CD4-positive, alpha-beta T cell treated with Interleukin-1 beta for 1 hour (primary cell): ENCODE measurements at regions not wholly inside any gene's neighbourhood (a gene's known extent, or its start where the extent isn't known, plus 50 kb on each side); places are given as distances from the start of the nearest gene placed in this dataset.
A peak's percentile ranks its signal among the peaks of the same experiment; 100 is the strongest.

ENCODE experiments used
- DNase-seq, 2 donors: peaks; one replicate each; pipeline ENCODE4 v3.0.0-alpha.2; 2020 to 2022

GRCh38 chr5:173785866-173786265, 102.3 kb upstream of the CPEB4 start:
- DNase-seq, result no peak

DNA sequence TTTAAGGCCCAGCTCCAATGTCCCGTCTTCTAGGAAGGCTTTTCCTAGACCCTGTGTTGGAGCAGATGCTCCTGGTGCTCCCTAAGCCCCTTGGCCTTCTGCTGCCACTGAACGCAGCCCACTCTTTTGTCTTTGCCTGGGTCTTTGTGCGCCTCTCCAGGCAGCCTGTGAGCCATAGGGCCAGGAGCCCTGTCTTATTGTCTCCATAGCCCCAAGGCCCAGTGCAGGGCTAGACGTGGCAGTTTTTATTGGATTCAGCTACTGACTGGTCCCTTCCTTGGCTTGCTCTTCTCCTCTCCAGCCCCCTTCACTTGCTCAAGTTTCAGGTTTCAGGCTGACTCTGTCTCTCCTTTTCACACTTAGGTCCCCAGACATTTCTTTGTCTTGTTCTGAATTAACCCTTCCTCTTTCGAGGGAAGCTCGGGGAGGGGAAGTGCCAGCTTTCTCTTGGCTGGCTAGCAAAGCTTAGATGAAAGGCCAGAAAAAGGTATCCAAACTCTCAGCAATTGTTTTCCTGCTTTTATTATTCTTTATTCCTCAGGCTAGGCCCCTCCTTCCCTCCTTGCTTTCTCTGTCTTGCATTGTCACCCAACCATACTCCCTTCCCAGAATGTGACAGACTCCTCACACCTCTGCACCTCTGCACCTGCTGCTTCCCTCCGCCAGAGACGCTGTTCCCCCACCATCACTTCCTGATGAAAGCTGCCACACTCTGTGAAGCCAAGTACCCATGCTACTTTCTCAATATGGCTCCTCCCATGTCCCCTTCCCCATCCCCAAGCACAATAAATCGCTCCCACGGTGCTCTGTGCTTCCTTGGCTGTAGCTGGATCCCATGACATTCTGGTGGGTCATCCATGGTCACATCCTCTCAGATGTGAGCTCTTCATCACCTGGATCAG, 101.6 kb upstream of the CPEB4 start:
- DNase-seq, result peak; percentile 13 to 26

GRCh38 chr5:173789031-173789920, 98.9 kb upstream of the CPEB4 start:
- DNase-seq, result peak in 1 of 2 donors; percentile 26

DNA sequence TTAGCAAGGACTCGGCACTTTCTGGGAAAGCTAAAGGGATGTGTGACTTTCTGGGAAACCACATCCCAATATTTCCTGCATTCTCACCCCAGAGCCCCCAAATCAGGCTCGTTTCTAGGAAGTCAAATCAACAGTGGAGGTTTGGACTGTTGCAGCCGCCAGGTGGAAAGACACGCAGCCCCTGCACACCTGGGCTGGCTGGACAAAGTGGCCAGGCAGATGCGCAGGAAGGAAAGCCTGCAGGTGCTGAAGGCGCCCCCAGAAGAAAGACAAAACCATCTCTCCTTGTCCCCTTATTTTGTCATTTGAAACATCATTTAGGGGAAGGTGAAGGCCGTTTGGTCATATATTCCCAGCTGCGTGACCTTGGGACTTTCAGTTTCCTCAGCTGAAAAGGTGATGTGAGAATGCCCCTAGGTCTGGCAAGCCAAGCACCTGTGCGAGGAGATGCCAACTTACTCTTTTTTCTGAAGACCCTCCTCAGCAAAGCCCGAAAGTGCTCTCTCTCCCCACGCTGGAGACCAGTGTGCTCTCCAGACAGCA, 97.9 kb upstream of the CPEB4 start:
- no peak for DNase-seq

GRCh38 chr5:173790836-173791546, 97.2 kb upstream of the CPEB4 start:
- DNase-seq, result no peak

- no peak for DNase-seq
Measured at GRCh38 chr5:173791878-173792277, 96.3 kb upstream of the CPEB4 start.

DNA sequence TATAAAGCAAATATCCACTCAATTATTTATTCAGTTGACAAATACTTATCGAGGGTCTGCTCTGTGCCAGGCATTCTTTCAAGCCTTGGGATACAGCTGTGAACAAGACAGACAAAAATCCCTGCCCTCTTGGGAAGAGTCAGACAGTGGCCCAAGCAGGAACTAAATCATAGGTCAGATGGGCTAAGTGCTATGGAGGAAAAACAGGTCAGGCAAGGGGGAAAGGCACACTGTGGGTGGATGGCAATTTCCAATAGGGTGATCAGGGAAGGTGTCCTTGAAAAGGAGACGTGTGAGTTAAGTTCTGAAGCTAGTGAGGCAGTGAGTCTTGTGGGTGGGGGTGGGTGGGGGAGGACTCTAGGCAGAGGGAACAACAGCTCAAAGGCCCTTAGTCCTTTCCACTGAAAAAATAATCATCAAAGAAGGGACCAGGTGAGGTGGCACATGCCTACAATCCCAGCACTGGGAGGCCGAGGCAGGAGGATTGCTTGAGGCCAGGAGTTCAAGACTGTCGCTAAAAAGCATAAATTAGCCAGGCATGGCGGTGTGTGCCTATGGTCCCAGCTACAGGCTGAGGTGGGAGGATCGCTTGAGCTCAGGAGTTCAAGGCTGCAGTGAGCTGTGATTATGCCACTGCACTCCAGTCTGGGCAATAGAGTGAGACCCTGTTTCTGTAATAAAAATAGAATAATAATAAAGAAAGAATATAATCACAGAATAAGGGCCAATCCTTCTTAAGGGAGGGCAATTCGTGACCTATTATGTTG, 95.2 kb upstream of the CPEB4 start:
- DNase-seq, result no peak

DNA sequence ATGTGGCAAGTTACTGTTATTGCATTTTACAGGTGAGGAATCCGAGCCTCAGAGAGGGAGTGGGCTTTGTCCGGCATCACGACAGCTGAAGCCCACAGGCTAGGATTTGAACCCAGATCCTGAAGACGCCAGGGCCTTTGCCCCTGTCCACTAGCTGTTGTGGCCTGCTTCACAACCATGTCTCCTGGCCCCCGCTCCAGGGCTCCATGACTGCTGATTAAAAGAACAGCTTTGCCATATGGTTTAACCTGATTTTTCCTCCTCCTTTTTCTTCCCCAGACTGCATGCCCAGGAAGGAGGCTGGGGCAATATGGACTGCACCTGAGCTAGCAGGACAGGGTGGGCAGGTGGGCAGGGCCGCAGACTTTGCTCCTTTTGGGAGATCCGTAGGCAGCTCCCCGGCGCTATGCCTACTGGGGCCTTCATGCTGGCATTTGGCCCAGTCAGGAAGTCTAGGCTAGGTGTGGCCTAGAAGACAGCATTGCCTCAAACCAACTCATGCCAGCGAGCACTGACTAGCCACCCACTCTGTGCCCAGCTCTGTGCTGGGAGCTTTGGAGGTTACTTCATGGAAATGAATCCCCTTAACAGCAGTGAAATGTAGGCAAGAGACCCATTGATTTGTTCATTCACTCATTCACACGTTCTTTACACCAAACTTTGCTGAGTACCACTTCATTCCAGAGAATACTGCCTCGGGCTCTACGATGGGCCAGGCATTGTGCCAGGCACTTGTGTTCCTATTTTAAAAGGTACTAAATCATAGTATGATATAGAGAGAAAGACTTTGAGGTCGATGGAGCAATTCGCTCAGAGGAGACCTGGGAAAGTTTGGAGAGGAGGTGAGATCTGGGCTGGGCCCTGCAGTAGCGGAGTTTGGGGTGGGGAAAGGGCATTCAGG, 94.3 kb upstream of the CPEB4 start:
- DNase-seq, result no peak

GRCh38 chr5:173794901-173795416, 93.2 kb upstream of the CPEB4 start:
- DNase-seq, result no peak

DNA sequence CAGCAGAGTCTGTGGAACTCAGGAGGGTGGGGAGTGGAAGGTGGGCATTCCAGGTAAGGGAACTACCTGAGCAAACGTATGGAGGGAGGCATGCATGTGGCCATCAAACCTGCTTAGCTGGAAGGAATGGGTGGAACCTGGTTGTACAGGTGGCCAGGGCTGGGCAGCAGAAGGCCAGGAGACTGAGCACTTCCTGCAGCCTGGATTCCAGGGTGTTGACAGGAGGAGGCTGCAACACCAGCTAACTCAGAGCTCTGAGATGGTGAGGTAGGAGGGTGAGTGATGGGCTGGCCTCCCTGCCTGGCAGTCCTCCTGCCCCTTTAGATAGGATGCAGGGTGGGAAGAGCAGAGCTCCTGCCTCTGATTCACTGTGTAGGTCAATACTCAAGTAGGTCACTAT, 92.5 kb upstream of the CPEB4 start:
- no peak for DNase-seq

- DNase-seq, result no peak
Measured at GRCh38 chr5:173796721-173797495, 91.2 kb upstream of the CPEB4 start.

DNA sequence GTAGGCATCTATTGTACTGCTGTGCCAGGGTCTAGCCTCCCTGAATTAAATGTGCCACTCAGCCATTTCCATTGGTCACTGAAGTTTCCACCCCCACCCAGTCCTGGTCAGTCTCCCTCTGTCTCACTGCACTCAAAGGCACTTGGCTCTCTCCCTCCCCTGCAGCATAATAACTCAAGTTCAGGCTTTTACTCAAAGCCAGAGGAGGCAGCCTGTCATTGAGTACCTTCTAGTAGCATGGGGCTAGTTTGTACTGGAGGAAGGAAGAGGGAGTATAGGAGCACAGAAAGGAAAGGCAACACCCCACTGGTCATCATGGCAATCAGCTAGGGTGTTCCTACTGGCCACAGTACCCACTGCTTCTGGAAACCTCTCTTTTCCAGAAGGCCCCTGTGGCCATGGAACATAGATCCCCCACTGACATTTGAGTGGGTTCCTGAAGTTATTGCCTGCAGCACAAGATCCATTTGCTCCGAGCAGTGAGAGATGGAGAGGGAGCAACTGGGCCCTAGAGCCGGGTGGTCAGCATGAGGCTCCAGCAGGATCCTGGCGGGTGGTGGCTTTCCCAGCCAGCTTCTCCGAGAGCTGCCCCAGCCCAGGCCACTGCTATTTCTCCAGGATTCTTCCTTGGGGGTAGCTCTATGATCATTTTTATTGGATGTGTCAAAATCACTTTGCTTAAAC, 89.9 kb upstream of the CPEB4 start:
- DNase-seq, result no peak

GRCh38 chr5:173800340-173800739, 87.8 kb upstream of the CPEB4 start:
- DNase-seq, result no peak

GRCh38 chr5:173801006-173801405, 87.1 kb upstream of the CPEB4 start:
- no peak for DNase-seq

DNA sequence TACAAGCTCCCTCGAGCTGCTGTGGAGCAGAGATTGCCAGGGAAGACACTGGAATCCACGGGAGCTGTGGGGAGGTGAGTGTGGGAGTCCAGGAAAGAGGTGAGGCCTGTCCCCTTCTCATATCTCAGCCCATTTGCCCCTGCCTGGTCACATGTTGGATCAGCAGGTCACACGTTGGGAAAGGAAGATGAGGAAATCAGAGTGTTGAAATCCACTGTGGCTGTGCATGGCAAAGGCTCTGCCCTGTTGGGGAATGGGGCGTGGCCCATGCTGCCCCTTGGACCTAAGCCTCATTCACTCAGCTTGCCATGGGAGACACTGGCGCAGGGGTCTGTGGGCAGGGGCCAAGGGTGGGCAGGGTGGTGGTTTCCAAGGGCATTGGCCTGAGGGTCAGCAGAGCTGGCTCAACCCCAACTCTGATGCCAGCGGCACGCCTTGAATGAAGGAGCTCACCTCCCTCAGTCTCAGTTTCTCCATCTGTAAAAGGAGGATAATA, 85.4 kb upstream of the CPEB4 start:
- DNase-seq, result peak in 1 of 2 donors; percentile 51

DNA sequence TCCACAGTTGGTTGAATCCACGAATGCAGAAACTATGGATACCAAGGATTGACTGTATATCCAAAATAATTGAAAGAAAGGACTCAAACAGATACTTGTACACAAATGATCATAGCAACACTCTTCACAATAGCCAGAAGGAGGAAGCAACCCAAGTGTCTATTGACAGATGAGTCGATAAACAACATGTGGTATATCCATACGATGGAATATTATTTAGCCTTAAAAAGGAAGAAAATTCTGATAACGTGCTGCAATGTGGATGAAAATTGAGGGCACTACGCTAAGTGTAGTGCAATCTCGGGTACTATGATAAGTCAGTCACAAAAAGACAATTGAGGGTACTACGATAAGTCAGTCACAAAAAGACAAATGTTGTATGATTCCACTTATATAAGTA, 83.6 kb upstream of the CPEB4 start:
- no peak for DNase-seq

- DNase-seq, result no peak
Measured at GRCh38 chr5:173806270-173807035, 81.7 kb upstream of the CPEB4 start.

- no peak for DNase-seq
Measured at GRCh38 chr5:173807181-173807655, 80.9 kb upstream of the CPEB4 start.
